Sciatic nerve (tissue), 2 donors: ENCODE measurements at regions not wholly inside any gene's neighbourhood (a gene's known extent, or its start where the extent isn't known, plus 50 kb on each side); places are given as distances from the start of the nearest gene placed in this dataset.

Source experiments
- ATAC-seq: fragments of 200-7000 bp; cut with Tn5 transposase; one replicate; pipeline ENCODE4 v1.9.1; 2020; ENCODE audit warnings: mild to moderate bottlenecking, moderate library complexity
- DNase-seq: peaks from one replicate; pipeline ENCODE4 v3.0.0-alpha.2; 2020; ENCODE audit warnings: low spot score
- intact Hi-C: fragments of 100-400 bp; cut with DNase I; formaldehyde crosslinking; loops from one replicate; pipeline ENCODE4 v1.14.2; 2022
- donor health status: DM: no; HTN: no; CAD: no.
- donor health status: DM: no; HTN: no; CAD: no.

DNA sequence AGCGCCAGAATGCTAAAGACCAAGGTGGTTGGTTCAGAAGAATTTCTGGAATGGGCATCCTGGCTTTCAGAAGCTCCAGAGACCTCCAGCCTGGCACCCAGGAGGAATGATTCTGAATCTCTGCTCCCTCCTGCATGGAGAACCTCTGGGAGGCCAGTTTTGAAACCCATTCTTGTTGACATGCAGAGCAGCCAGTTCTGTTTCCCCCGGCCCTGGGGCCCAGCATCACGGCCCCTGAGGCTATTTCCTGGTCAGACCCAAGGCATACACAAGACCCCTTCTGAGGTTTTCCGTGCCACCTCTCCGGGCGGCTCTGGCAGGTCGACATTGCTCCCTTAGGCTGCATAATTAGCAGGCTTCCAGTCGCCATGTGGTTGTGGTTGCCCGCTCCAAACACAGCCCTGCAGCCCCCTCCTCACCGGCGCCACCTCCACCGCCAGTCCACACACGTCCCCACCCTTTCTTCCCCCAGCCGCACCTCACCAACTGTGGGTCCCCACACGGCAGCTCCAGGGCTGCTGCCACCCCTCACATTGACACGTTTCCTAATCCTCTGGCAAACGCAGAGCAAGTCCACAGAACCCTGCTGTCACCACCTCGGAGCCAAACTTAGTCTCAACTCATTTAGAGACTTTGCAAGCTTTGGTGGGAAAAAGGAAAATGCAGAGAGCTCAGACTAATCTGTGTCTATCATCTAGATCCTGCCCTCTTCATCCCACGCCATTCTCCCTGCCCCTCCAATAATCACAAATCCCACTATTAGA is 367.1 kb downstream of the SOX9 start:
- DNase-seq (no peak), ATAC-seq (no peak)
- intact Hi-C loops = no loop called here

DNA sequence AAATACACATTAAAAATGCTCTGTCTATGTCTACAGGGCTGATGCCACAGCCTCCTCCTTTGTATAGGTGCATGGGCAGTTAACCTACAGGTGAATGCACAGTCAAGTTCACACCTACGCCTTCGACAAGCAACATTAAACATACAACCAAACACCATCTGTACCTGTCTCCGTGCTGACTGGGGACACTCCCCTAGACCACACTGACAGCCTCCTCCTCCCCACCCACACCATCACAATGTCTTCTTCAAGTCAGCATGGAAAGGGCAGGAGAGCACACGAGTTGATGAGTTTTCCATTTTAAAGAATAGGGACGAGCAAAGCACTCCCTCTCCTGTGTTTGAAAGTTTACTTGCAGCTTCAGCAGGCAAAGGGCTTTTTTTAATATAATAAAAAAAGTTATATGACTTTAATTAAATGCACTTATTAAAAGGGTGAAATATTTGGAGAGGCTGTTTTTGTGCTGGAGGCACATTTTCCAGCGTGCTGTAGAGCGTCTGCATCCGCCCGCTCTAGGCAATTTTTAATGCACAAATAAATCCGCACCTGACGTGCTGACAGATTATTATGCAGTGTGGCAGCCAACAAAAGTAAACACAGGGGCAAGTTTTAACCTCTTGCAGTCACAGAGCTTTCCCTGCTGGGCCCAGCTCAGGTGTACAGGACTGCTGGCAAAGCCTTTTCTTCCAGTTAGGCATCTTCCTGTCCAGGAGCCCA is 367.9 kb downstream of the SOX9 start:
- no peak for DNase-seq
- no peak for ATAC-seq
- intact Hi-C loops = no loop called here

DNA sequence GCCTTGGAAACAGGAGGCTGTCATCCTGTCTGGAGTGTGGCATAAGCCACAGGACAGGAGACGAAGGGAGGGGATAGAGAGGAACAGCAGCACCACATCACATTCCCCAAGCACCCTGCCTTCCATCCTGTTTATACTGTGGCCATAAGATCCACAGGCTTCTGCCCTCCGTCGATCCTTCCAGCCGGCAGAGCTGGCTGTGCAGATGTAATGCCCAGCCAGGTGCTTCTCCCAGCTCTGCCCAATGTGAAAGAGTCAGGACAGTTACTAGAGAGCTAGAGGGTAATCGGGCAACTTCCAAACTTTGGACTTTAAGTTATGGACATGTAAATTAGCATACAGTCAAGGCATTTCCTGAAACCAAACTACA is 368.4 kb downstream of the SOX9 start:
- intact Hi-C loops = no loop called here
- ATAC-seq = no peak
- no peak for DNase-seq

GRCh38 chr17:72491102-72491501 is 370.3 kb downstream of the SOX9 start:
- intact Hi-C loops = no loop called here
- ATAC-seq = no peak
- no peak for DNase-seq

DNA sequence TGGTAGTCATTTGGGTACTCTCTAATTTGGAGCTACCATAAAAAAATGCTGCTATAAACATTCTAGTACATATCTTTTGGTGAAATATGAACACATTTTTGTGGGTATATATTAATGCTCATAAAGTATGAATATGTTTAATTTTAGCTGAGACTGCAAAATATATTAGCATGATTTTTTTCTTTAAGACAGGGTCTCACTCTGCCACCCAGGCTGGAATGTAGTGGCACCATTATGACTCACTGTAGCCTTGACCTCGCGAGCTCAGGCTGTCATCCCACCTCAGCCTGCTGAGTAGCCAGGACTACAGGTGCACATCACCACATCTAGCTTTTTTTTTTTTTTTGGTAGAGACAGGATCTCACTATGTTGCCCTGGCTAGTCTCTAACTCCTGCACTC is 371.7 kb downstream of the SOX9 start:
- intact Hi-C loops = no loop called here
- no peak for DNase-seq
- ATAC-seq = no peak

- ATAC-seq (no peak), DNase-seq (no peak)
- intact Hi-C loops = no loop called here
Observed at GRCh38 chr17:72492941-72493340, 372.1 kb downstream of the SOX9 start.

GRCh38 chr17:72494566-72494965 is 373.7 kb downstream of the SOX9 start:
- no peak for DNase-seq
- no peak for ATAC-seq
- intact Hi-C loops = no loop called here

- no peak for ATAC-seq
- intact Hi-C loops = no loop called here
- no peak for DNase-seq
Observed at GRCh38 chr17:72496461-72496860, 375.6 kb downstream of the SOX9 start.

GRCh38 chr17:72497915-72498314 is 377.1 kb downstream of the SOX9 start:
- ATAC-seq (no peak), DNase-seq (no peak)
- intact Hi-C loops = no loop called here

GRCh38 chr17:72498364-72499210 is 377.8 kb downstream of the SOX9 start:
- intact Hi-C loops = no loop called here
- DNase-seq (no peak), ATAC-seq (no peak)

GRCh38 chr17:72501404-72502370 is 380.9 kb downstream of the SOX9 start:
- intact Hi-C loops = no loop called here
- DNase-seq (no peak), ATAC-seq (peak; percentile 80)

DNA sequence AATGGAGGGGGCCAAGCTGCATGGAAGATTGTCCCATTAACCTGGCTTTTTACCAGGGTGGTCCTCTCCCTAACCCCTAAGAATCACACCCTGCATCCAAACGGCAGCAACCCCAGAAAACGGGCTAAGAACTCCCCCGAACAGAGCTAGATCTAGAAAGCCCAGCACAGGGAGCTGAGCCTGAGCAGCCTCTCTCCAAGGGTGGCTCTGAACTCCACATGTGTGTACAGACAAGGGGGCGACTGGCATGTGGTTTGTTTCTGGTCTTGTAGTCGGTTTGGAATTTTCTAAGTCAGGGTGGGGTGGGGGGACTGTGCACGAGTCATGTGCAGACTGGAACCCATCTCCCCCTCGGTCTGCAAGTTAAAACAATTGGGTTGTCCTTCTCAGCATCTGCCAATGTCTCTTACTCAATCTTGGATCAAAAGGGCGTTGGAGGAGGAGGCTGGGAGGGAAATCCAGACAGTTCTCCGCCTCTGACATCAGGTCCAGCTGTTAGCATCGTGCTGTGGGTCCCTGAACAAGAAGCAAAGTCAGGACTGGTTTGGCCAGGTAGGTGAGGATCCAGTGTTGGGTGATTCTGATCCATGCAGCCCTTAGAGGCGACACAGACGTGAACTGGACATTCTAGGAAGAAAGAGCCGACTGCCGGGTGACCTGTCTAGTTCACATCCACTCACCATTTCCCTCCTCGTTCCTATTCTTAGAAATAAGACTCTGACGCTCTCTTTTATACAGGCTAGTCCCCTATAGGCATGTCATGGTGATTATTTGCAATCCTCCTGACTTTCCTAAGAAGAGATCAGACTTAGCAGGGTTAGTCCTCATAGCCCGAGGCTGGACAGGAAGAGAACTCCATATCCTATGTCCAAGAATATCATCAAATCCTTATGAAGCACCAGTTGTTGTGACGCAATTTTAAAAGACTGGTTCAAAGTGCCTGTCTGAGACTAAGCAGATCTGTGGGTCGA is 381.8 kb downstream of the SOX9 start:
- no peak for DNase-seq
- ATAC-seq = peak; percentile 80
- intact Hi-C loops = no loop called here

DNA sequence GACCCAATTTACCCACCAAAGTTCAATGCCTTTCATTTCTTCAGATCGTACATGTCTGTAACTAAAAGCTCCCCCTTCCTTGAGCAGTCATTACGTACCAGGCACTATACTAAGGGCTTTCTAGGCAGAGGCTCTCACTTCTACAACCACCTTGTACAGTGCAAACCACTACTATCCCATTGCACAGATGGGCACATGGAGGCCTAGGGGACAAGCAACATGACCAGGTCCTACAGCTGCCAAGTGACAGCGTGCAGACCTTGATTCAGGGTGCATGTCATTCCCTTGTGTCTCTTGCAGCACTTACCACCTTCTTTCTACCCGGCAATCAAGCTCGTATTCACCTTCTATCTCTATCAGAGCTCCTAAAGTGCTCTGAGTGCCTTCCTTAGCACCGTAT is 382.7 kb downstream of the SOX9 start:
- intact Hi-C loops = no loop called here

DNA sequence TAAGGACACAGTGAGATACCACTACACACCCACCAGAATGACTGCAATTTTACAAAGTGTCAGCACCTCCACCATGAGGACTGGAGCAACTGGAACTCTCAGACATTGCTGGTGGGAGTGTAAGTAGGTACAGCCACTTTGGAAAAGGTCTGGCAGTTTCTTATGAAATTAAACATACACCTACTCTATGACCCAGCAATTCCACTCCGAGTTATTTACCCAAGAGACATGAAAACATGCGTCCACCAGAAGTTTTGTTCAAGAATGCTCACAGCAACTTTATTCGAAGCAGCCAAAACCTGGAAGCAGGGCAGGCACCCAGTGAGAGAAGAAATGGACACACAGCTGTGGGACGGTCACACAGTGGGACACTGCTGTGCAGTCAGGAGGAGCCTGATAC is 384.0 kb downstream of the SOX9 start:
- ATAC-seq = no peak
- DNase-seq = no peak
- intact Hi-C loops = no loop called here

More for the DNA sequence above, 382.7 kb downstream of the SOX9 start:
- DNase-seq = no peak
- ATAC-seq = no peak

GRCh38 chr17:72506773-72507172 is 386.0 kb downstream of the SOX9 start:
- DNase-seq (no peak), ATAC-seq (no peak)
- intact Hi-C loops = no loop called here

DNA sequence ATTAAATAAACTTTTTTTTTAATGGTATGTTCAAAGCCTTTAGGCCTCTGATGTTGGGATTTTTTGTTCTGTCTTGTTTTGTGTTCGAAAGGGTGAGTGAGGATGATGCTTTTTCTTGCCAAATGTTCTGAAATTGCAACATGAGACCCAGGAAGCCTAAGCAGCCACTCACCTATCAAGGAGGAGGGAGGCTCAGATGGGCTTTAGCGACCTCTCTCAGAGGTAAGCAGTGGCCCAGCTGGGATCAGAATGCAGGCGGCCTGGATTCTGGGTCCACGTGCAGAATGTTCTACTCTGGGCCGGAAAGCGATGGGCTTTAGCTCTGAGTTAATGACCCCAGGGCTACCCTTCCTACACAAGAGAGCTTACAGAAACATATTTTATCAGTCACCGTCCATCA is 386.6 kb downstream of the SOX9 start:
- ATAC-seq = no peak
- DNase-seq = no peak
- intact Hi-C loops = no loop called here

DNA sequence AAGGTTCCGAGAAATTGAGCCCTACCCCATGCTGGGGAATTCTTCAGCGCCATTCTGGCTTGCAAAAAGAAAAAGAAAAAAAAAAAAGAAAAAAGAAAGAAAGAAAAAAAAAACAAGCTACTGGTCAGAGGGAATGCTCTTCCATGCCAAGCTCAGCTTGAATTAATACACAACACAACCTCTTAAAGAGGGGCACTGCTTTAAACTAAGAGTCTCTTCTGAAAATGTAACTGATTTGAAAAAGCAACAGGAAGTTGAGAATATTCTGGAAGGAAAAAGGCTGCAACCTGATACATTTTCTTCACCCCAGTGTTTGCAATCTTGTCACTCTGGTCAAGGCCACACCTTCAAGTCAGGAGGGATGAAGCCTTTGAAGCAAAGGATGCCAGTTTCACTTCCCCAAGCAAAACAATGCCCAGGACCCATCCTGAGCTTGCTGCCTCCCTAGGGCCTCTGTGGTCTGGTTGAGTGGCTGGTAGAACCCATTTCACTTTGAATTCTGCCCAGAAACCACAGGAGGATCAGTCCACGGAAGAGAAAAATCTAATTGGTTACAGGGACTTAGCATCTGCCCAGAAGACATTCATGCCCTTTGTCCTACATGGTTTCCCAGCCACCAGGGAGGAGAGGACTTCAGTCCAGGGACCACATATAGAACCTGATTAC is 389.7 kb downstream of the SOX9 start:
- DNase-seq (no peak), ATAC-seq (no peak)
- intact Hi-C loops = no loop called here
